Stimulated activated CD4-positive, alpha-beta T cell treated with anti-CD3 and anti-CD28 coated beads, Interleukin-1b, Interleukin-23, amount 100 ng/mL, for 4 hours (primary cell): ENCODE measurements at regions not wholly inside any gene's neighbourhood (a gene's known extent, or its start where the extent isn't known, plus 50 kb on each side); places are given as distances from the start of the nearest gene placed in this dataset.
A peak's percentile ranks its signal among the peaks of the same experiment; 100 is the strongest.
"Not testable (repeated sequence)": the region's sequence is repeated elsewhere in the genome, so short reads cannot be mapped to it uniquely, and the experiment has no call there.

Source experiments
- DNase-seq, 2 donors: peaks; one replicate each; pipeline ENCODE4 v3.0.0-alpha.2; 2020; ENCODE audit warnings: low read depth in 2 of 2

DNA sequence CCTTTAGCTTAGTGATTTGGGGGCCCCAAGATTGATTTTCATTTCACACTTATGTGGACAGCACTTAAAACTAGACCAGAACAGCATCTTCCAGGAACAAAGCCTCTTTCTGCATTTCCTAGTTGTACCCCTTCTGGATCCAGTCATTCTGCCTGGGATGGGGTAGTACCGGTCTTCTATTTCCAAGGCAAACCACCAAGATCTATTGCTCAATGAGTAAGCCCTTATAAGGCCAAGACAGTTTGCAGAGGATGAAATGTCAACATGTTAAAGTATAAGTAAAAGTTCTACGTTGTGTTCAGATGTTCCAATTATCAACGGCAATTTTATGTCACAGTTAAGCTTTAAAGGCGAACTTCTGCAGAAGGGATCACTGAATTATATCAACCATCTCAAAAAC lies 106.9 kb upstream of the ZNF746 start:
- DNase-seq, result no peak

GRCh38 chr7:149600669-149601330 lies 103.2 kb upstream of the ZNF746 start:
- DNase-seq, result peak in 1 of 2 donors; percentile 19

- DNase-seq, result no peak
Observed at GRCh38 chr7:149599636-149600206, 102.1 kb upstream of the ZNF746 start.

DNA sequence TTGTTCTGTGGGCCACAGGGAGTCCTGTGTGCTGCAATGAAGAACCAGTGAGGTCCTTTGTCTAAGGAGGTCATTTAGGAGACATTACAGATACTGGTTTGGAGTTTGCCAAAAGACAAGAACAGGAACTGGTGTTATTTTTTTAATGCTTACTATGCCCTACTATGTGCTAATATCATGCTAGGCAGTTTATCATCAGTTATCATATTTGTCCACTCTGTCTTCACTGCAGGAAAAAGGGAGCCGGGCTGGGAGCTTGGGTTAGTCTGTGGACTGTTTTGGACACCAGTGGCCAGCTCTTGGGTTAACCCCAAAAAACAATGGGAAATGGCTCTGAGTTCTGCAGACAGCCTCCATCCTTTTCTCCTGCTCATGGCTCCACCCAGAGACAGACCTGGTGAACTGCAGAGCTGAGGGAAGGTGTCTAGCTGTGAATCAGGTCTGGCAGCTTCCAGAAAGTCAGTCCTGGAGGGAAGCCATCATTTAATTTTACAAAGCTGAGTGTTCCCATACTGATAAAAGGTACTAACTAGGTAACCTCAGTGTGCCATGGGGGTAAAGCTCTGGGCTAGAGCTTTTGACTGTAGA lies 101.2 kb upstream of the ZNF746 start:
- no peak for DNase-seq

DNA sequence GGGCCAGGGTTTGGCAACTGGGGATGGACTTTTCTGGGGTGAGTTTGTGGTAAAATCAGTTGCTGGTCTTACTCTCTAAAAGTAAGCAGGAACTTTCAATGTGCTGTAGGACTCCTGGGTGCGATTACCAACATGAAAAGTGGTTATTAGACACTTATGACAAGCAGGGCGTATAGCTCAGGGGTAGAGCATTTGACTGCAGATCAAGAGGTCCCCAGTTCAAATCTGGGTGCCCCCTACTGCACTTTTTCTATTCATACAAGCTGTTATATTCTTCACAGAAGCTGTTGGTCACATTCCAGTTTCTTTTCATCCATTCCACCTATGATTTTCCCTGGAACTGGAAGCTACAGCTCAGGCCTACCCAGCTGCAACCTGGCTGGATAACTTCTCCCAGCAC lies 100.2 kb upstream of the ZNF746 start:
- not testable (repeated sequence) for DNase-seq

DNA sequence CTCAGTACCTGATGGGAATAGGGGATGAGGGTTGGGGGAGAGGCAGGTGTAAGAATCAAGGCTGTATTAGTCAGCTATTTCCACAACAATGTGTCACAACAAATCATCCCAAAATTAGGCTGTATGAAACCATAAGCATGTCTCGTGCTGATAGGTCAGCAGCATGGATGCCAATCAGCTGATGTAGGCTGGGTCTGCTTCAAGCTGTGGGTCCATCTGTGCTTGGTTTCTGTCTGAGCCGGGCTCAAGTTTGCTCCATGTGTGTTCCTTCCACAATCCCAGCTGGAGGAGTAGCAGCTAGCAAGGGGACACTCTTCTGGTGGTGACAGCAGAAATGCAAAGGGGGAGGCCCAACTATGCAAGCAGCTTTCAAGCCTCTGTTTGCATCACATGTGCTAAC lies 97.9 kb upstream of the ZNF746 start:
- DNase-seq, result no peak

- DNase-seq, result no peak
Observed at GRCh38 chr7:149595078-149595477, 97.5 kb upstream of the ZNF746 start.

- no peak for DNase-seq
Observed at GRCh38 chr7:149588930-149589329, 91.3 kb upstream of the ZNF746 start.

DNA sequence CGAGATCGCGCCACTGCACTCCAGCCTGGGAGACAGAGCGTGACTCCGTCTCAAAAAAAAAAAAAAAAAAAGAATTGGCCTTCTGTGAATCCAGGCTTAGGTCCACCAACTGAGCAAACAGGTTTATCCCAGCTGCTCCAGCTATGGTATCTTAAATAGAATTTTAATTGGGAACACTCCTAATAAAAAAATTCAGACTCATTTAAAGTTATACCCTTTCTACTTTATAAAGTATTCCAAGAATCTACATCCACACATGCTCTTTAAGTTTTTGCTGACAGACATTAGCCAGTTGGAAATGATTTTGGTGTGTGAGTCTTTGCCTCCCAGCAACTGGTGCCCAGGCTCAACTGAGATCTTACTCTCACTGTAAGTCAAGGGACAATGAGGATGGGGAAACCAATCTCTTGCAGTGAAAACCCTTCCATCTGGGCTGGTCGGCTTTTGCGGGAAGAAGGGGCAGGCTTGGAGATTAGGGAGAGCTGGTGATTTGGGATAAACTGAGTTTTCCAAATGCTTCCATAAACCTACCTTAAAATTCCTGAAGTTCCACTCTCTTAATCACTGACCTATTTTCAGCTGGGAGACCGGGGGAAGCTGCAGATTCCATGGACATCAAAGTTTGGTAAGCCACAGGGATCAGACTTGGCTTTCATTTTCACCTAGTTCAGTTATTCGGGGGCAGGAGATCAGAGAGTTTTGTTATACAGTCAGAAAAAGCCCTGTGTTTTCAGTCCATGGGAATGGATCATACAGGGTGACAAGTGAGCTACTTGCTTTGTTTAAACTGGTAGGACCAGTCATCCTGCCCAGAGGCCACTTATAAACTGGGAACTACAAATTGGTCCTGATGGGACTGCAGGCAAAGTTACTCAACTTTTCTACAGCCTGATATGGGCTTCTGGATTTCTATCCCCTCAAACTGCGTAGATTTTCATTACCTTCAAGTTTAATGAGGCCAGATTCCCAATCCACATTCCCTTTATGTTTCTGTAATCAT lies 89.3 kb upstream of the ZNF746 start:
- DNase-seq, result no peak

DNA sequence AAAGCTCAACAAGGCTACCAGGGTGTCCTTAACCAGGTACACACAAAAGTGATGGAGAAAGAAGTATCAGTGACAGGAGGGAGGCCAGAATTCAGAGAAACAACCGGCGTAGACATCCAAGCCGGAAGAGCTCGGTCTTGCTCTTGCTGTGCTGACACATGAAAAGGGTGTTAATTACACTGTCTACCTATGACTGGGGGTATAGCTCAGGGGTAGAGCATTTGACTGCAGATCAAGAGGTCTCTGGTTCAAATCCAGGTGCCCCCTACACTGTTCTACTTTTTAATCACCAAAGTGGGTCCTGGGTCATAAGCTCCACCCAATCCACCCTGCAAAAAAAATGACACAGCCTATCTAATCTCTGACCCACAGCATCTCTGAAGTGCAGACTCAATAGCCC lies 86.9 kb upstream of the ZNF746 start:
- no peak for DNase-seq

DNA sequence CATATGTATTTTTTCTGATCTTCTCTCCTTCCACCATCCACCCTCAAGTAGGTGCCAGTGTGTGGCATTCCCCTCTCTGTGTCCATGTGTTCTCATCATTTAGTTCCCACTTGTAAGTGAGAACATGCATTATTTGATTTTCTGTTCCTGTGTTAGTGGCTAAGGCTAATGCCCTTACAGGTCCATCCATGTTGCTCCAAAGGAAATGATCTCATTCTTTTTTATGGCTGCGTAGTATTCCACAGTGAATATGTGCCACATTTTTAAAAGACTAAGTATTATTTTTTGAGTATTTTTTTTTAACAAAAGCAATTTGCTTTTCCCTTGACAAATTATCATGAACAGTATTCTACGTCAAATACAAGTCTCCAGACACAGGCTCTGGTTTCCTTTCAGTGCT lies 86.4 kb upstream of the ZNF746 start:
- DNase-seq, result no peak

DNA sequence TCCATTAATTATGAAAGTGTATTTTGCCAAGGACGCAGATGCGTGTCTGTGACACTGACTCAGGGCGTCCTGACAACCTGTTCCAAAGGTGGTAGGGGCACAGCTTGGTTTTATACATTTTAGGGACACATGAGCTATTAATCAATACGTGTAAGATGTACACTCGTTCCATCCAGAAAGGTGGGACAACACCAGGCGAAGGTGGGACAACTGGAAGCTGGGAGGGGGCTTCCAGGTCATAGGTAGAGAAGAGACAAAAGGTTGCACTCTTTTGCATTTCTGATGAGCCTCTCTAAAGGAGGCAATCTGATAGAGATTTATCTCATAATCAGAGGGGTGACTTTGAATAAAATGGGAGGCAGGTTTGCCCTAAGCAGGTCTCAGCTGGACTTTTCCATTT lies 82.7 kb upstream of the ZNF746 start:
- no peak for DNase-seq

DNA sequence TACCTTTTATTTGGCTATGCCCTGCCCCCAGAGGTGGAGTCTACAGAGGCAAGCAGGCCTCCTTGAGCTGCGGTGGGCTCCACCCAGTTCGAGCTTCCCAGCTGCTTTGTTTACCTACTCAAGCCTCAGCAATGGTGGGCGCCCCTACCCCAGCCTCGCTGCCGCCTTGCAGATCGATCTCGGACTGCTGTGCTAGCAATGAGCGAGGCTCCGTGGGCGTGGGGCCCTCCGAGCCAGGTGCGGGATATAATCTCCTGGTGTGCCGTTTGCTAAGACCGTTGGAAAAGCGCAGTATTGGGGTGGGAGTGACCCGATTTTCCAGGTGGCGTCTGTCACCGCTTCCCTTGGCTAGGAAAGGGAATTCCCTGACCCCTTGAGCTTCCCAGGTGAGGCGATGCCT lies 81.8 kb upstream of the ZNF746 start:
- DNase-seq, result not testable (repeated sequence)

- DNase-seq, result not testable (repeated sequence)
Observed at GRCh38 chr7:149574428-149574827, 76.8 kb upstream of the ZNF746 start.

DNA sequence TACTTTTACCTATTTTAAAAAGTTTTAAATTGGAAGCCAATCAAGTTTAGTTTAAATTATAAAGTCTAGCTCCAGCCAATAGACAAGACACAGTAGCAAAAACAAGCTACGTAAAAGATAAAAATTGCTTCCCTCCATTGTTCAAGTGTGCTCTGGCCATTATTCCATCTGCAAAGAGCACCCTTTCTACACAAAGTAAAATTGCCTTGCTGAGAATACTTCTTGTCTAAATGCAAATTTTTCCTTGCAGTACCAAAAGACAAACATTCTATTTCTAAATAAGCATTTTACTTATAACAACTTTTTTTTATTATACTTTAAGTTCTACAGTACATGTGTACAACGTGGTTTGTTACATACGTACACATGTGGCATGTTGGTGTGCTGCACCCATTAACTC lies 75.9 kb upstream of the ZNF746 start:
- DNase-seq, result no peak

DNA sequence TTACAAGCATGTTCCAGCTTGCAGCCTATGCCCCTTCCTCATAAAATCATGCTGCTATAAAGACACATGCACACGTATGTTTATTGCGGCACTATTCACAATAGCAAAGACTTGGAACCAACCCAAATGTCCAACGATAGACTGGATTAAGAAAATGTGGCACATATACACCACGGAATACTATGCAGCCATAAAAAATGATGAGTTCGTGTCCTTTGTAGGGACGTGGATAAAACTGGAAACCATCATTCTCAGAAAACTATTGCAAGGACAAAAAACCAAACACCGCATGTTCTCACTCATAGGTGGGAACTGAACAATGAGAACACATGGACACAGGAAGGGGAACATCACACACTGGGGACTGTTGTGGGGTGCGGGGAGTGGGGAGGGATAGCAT lies 75.3 kb upstream of the ZNF746 start:
- DNase-seq, result not testable (repeated sequence)

- DNase-seq, result no peak
Observed at GRCh38 chr7:149570784-149571183, 73.2 kb upstream of the ZNF746 start.

DNA sequence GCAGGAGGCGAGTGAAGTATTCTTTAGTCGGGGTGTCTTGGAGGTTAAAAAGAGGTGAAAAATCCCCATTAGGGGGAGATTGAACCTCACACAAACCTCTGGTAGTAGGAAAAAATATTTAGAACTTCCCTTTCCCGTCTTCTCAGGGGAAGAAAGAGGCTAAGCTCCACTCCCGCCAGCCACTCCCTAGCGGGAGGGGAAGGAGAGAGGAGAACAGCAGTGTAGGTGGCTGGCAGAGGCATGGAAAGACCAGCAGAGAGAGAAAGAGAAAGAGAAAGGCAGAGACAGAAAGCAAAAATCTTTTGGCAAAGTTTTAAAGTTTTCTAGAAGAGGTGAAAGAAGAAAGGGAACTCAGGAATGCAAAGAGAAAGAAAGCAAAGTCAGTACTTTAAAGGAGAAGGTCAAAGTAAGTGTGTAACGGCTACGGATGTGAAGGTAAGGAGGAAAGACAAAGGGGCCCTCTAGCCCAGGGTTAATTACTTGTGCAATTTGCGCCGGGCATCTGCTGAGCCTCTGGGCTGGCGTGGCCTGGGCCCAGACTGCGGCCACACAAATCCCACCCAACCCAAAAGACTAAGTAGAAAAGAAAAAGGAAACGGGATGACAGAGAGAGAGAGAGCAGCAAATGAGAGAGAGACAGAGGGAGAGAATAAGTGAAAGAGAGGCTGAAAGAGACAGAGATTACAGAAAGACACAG lies 72.3 kb upstream of the ZNF746 start:
- DNase-seq, result no peak

DNA sequence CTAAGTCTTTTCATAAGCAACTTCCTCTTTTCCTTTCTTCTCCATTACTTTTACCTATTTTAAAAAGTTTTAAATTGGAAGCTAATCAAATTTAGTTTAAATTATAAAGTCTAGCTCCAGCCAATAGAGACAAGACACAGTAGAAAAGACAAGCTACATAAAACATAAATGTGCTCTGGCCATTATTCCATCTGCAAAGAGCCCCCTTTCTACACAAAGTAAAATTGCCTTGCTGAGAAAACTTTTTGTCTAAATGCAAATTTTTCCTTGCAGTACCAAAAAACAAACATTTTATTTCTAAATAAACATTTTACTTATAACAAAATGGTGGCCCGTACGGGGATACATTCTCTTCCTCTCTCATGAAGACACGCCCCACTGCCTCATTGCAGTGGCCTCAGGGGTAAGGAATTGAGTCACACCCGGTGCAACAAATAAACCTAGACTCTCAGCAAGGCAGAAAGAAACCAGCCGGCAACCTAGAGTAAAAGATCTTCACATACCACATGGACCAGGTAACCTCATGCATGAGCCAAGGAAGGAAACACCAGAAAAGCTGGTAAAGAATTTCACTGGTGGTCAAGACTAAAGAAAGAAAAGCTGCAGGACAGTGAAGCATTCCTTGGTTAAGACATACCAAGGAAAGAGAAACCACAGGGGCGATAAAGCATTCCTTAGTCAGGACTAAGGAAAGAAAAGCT lies 71.6 kb upstream of the ZNF746 start:
- DNase-seq, result no peak

GRCh38 chr7:149568218-149568617 lies 70.6 kb upstream of the ZNF746 start:
- no peak for DNase-seq

GRCh38 chr7:149566103-149566502 lies 68.5 kb upstream of the ZNF746 start:
- DNase-seq, result no peak
